CD14-positive monocyte (primary cell): ENCODE measurements at regions not wholly inside any gene's neighbourhood (a gene's known extent, or its start where the extent isn't known, plus 50 kb on each side); places are given as distances from the start of the nearest gene placed in this dataset.

Experiments used
- DNase-seq, 3 donors: peaks; one replicate each; pipeline ENCODE4 v3.0.0-alpha.2; 2011 to 2022
- H2AFZ ChIP-seq: 2 replicates; pipeline ENCODE4 v1.6.0; 2012; ENCODE audit warnings: mild to moderate bottlenecking, low read depth, low read length, inconsistent platforms; ENCODE audit not compliant: insufficient read depth, poor library complexity, severe bottlenecking
- H3K27ac ChIP-seq, 2 donors: 1 replicate in 1 of 2; 2 replicates in 1 of 2; pipeline ENCODE4 v1.5.1; 2012 to 2013; ENCODE audit warnings: low read length in 2 of 2, control low read depth in 1 of 2, inconsistent platforms in 1 of 2, low read depth in 1 of 2, mild to moderate bottlenecking in 1 of 2
- H3K27me3 ChIP-seq, 2 donors: one replicate each; pipeline versions ENCODE4 v1.6.0 to v1.6.1; 2011 to 2013; ENCODE audit warnings: low read length in 2 of 2; ENCODE audit not compliant: control insufficient read depth in 2 of 2, insufficient read depth in 2 of 2
- H3K36me3 ChIP-seq, 2 donors: replicated peaks in 1 of 2; 1 replicate in 1 of 2; 2 replicates in 1 of 2; pipeline versions ENCODE4 v1.5.1 to v1.6.1; 2012 to 2013; ENCODE audit warnings: low read length in 2 of 2, control low read depth in 1 of 2, inconsistent platforms in 1 of 2, mild to moderate bottlenecking in 1 of 2; ENCODE audit not compliant: insufficient read depth in 2 of 2, control insufficient read depth in 1 of 2
- H3K4me1 ChIP-seq, 2 donors: 1 replicate in 1 of 2; 2 replicates in 1 of 2; pipeline versions ENCODE4 v1.5.1 to v1.6.1; 2012 to 2013; ENCODE audit warnings: low read length in 2 of 2, control low read depth in 1 of 2, inconsistent platforms in 1 of 2, mild to moderate bottlenecking in 1 of 2, moderate library complexity in 1 of 2; ENCODE audit not compliant: insufficient read depth in 2 of 2, control insufficient read depth in 1 of 2
- H3K4me2 ChIP-seq: replicated peaks from 2 replicates; pipeline ENCODE3; 2012; ENCODE audit warnings: low read length, moderate library complexity, mild to moderate bottlenecking; ENCODE audit not compliant: poor library complexity, severe bottlenecking; ENCODE audit errors: extremely low read depth
- H3K4me3 ChIP-seq, 3 experiments: fragments of 200-600 bp in 1 of 3; sonication (generic) in 1 of 3; replicated peaks in 1 of 3; 1 replicate in 2 of 3; 2 replicates in 1 of 3; pipeline ENCODE4 v1.5.1; 2011 to 2013; ENCODE audit warnings: low read length in 3 of 3, mild to moderate bottlenecking in 3 of 3, control low read depth in 2 of 3, low read depth in 2 of 3, inconsistent platforms in 1 of 3, moderate library complexity in 1 of 3
- H3K79me2 ChIP-seq: 2 replicates; pipeline ENCODE4 v1.6.0; 2012; ENCODE audit warnings: mild to moderate bottlenecking, control low read depth, inconsistent platforms, low read length, moderate library complexity; ENCODE audit not compliant: insufficient read depth
- H3K9ac ChIP-seq: 2 replicates; pipeline ENCODE4 v1.6.0; 2017; ENCODE audit warnings: low read length, mild to moderate bottlenecking; ENCODE audit not compliant: insufficient read depth, poor library complexity, severe bottlenecking
- H3K9me3 ChIP-seq, 2 donors: replicated peaks in 1 of 2; 1 replicate in 1 of 2; 2 replicates in 1 of 2; pipeline versions ENCODE4 v1.5.1 to v1.6.1; 2012 to 2013; ENCODE audit warnings: low read length in 2 of 2, control low read depth in 1 of 2; ENCODE audit not compliant: control insufficient read depth in 1 of 2, insufficient read depth in 1 of 2
- H4K20me1 ChIP-seq: 2 replicates; pipeline ENCODE4 v1.6.0; 2012; ENCODE audit warnings: mild to moderate bottlenecking, low read length, control low read depth, moderate library complexity; ENCODE audit not compliant: insufficient read depth
- H3K27ac Mint-ChIP-seq, 7 donors: one replicate each; pipeline ENCODE4 v1.8.0; 2020; ENCODE audit warnings: mild to moderate bottlenecking in 7 of 7, mixed read lengths in 7 of 7, moderate library complexity in 6 of 7, inconsistent platforms in 2 of 7
- H3K27me3 Mint-ChIP-seq, 3 donors: one replicate each; pipeline ENCODE4 v1.8.0; 2021 to 2022; ENCODE audit warnings: low read depth in 3 of 3, mild to moderate bottlenecking in 3 of 3, mixed read lengths in 3 of 3, moderate library complexity in 3 of 3, inconsistent platforms in 1 of 3
- H3K36me3 Mint-ChIP-seq, 2 donors: one replicate each; pipeline ENCODE4 v1.8.0; 2020; ENCODE audit warnings: mixed read lengths in 2 of 2, inconsistent platforms in 1 of 2, mild to moderate bottlenecking in 1 of 2
- H3K4me1 Mint-ChIP-seq: one replicate; pipeline ENCODE4 v1.8.0; 2020; ENCODE audit warnings: mild to moderate bottlenecking, mixed read lengths
- H3K4me3 Mint-ChIP-seq, 2 donors: one replicate each; pipeline ENCODE4 v1.8.0; 2020; ENCODE audit warnings: mild to moderate bottlenecking in 2 of 2, mixed read lengths in 2 of 2, moderate library complexity in 1 of 2
- H3K9me3 Mint-ChIP-seq, 7 donors: one replicate each; pipeline ENCODE4 v1.8.0; 2020 to 2022; ENCODE audit warnings: mixed read lengths in 7 of 7, mild to moderate bottlenecking in 6 of 7, moderate library complexity in 6 of 7, inconsistent platforms in 2 of 7
- WGBS: methylation state at CpG from one replicate; pipeline ENCODE4 v1.1.5; 2013; ENCODE audit warnings: missing lambda C conversion rate; ENCODE audit not compliant: insufficient coverage; 5-methylcytosine and 5-hydroxymethylcytosine counted together
- intact Hi-C, 2 donors: fragments of 100-400 bp; cut with micrococcal nuclease; formaldehyde crosslinking; loops; one replicate each; pipeline versions ENCODE4 v1.15.0 to v1.15.1; 2023
- TF ChIP-seq, protein P1 (sequence below): fragments of 200-600 bp; IDR thresholded peaks from one replicate; pipeline ENCODE4 v1.8.0; 2022; ENCODE audit warnings: antibody characterized with exemption, mild to moderate bottlenecking

GRCh38 chr3:66809595-66809958 lies 188.5 kb upstream of the KBTBD8 start:
- Histone ChIP-seq H4K20me1 (no peaks in the 10 kb centered on the region), H3K79me2 (no peaks in the 10 kb centered on the region), H3K36me3 (no peaks in the 10 kb centered on the region), H3K4me1 (no peaks in the 10 kb centered on the region), H3K27ac (no peak overlapping the region), H3K4me2 (no peak overlapping the region), H3K9ac (no peak overlapping the region), H2AFZ (peak overlapping the region; percentile 41), H3K9me3 (no peaks in the 10 kb centered on the region), H3K27me3 (no peaks in the 10 kb centered on the region), H3K4me3 (no peak overlapping the region)
- DNase-seq, result no peak
- H3K4me3 Mint-ChIP-seq, result no peak overlapping the region
- no peaks in the 10 kb centered on the region for H3K4me1 Mint-ChIP-seq
- no peak overlapping the region for H3K27ac Mint-ChIP-seq
- TF ChIP-seq, protein P1, sequence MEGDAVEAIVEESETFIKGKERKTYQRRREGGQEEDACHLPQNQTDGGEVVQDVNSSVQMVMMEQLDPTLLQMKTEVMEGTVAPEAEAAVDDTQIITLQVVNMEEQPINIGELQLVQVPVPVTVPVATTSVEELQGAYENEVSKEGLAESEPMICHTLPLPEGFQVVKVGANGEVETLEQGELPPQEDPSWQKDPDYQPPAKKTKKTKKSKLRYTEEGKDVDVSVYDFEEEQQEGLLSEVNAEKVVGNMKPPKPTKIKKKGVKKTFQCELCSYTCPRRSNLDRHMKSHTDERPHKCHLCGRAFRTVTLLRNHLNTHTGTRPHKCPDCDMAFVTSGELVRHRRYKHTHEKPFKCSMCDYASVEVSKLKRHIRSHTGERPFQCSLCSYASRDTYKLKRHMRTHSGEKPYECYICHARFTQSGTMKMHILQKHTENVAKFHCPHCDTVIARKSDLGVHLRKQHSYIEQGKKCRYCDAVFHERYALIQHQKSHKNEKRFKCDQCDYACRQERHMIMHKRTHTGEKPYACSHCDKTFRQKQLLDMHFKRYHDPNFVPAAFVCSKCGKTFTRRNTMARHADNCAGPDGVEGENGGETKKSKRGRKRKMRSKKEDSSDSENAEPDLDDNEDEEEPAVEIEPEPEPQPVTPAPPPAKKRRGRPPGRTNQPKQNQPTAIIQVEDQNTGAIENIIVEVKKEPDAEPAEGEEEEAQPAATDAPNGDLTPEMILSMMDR, result no peak
- 60% methylated on average over 1 of the region's 4 CpGs for WGBS
- peaks cover 0 to 3% (median 0%) of the 10 kb centered on the region in 7 donors for H3K9me3 Mint-ChIP-seq
- no peaks in the 10 kb centered on the region for H3K36me3 Mint-ChIP-seq
- H3K27me3 Mint-ChIP-seq, result peaks cover 0 to 1% (median 0%) of the 10 kb centered on the region in 3 donors
- intact Hi-C loops, result no loop called here

GRCh38 chr3:66812136-66812535 lies 186.0 kb upstream of the KBTBD8 start:
- Mint-ChIP-seq H3K27me3 (peaks cover 2 to 5% (median 3%) of the 10 kb centered on the region in 3 donors), H3K36me3 (no peaks in the 10 kb centered on the region), H3K9me3 (peaks cover 0 to 3% (median 0%) of the 10 kb centered on the region in 7 donors), H3K4me1 (no peaks in the 10 kb centered on the region), H3K4me3 (no peak overlapping the region), H3K27ac (no peak overlapping the region)
- Histone ChIP-seq H3K79me2 (no peaks in the 10 kb centered on the region), H3K27ac (no peak overlapping the region), H3K4me2 (no peak overlapping the region), H3K36me3 (no peaks in the 10 kb centered on the region), H3K4me3 (no peak overlapping the region), H3K27me3 (no peaks in the 10 kb centered on the region), H3K9me3 (no peaks in the 10 kb centered on the region), H3K4me1 (no peaks in the 10 kb centered on the region), H2AFZ (no peak overlapping the region), H4K20me1 (no peaks in the 10 kb centered on the region), H3K9ac (no peak overlapping the region)
- intact Hi-C loops, result no loop called here
- TF ChIP-seq, protein P1, result no peak
- no peak for DNase-seq
- WGBS, result 100% methylated on average over 1 of the region's 2 CpGs
